Heart left ventricle (tissue), 13 donors: ENCODE measurements at regions not wholly inside any gene's neighbourhood (a gene's known extent, or its start where the extent isn't known, plus 50 kb on each side); places are given as distances from the start of the nearest gene placed in this dataset.

Source experiments
- CTCF ChIP-seq, 12 donors: fragments of 200-600 bp; sonication (generic) in 4 of 12; IDR thresholded peaks; one replicate each; pipeline versions ENCODE4 v1.5.0 to v1.8.0; 2018 to 2022; ENCODE audit warnings: antibody characterized with exemption in 12 of 12, mild to moderate bottlenecking in 5 of 12
- POLR2A ChIP-seq, 2 donors: fragments of 450-650 bp; IDR thresholded peaks; one replicate each; pipeline ENCODE4 v1.6.1; 2017; ENCODE audit warnings: antibody characterized with exemption in 2 of 2, mild to moderate bottlenecking in 2 of 2, moderate library complexity in 2 of 2
- donor health status: ischemic (EF 13 %, LVEDD 7.1; RV severe dilation, severe dysfunction).
- donor health status: DM: no; HTN: yes; CAD: no.
- donor health status: DM: no; HTN: no; CAD: no.
- donor health status: ischemic (EF 25% LVEDD 6.9; RV normal size, moderate dysfunction).
- donor health status: ischemic (EF 25% LVEDD 5.7; RV mildly dilated, moderate dysfunction).
- donor health status: ischemic (EF 35%, LVEDD 5.7; RV mildly dilated, moderate dysfunction).
- donor health status: nonischemic (EF 11% LVEDD 7.7; RV severe dilation, severe dysfunction).
- donor health status: DM: yes; HTN: yes; CAD: no.
- donor health status: PGD.
- donor health status: ischemic (EF 29% LVEDD 5.4; RV normal size, mild dysfunction).
- donor health status: nonischemic (EF 23%, LVEDD 6.1; RV moderate dilation, normal function).

DNA sequence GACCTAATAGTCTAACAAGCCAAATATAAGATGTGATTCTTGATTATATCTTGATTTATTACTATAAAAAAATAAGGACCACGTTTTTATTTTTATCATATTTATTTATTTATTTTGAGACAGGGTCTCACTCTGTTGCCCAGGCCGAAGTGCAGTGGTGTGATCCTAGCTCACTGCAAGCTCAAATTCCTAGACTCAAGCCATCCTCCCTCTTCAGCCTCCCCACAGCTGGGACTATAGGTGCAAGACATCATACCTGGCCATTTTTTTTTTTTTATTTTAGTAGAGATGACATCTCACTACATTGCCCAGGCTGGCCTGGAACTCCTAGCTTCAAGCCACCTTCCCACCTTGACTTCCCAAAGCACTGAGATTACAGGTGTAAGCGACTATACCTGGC lies 61.0 kb upstream of the LARP1 start:
- TF ChIP-seq CTCF (IDR thresholded peaks at IDR 0.05) (no peak), POLR2A (IDR thresholded peaks at IDR 0.05) (no peak)
